ENCODE measurements at regions not wholly inside any gene's neighbourhood (a gene's known extent, or its start where the extent isn't known, plus 50 kb on each side); places are given as distances from the start of the nearest gene placed in this dataset.

GRCh38 chr15:72944565-72944964 lies 107.7 kb upstream of the NEO1 start:
- TF ChIP-seq EZH2phosphoT487 (IDR thresholded peaks at IDR 0.05; ENCODE audit: low read depth, severe bottlenecking, unreplicated experiment) (no peak), CTCF (IDR thresholded peaks at IDR 0.05; ENCODE audit: poor library complexity) (no peak), EZH2 (IDR thresholded peaks at IDR 0.05; ENCODE audit: borderline replicate concordance) (no peak)
- Histone ChIP-seq H3K4me3 (no peak overlapping the region), H3K27ac (no peak overlapping the region), H2AFZ (no peak overlapping the region), H3K4me1 (ENCODE audit: insufficient read depth) (no peaks in the 10 kb centered on the region), H3K9me2 (replicated peaks; ENCODE audit: insufficient read depth) (no peaks in the 10 kb centered on the region), H3K36me3 (replicated peaks; ENCODE audit: insufficient read depth, low read depth) (no peaks in the 10 kb centered on the region), H3K9me3 (ENCODE audit: low read depth) (no peaks in the 10 kb centered on the region), H3K4me2 (no peak overlapping the region), H3K79me2 (no peaks in the 10 kb centered on the region), H4K20me1 (ENCODE audit: insufficient read depth, poor library complexity, severe bottlenecking) (no peaks in the 10 kb centered on the region), H3K27me3 (no peaks in the 10 kb centered on the region)
- WGBS (ENCODE audit: low lambda C conversion rate, missing lambda C conversion rate): 84% methylated on average over 2 of the region's 2 CpGs
- no peak for DNase-seq (ENCODE audit: low spot score)

DNA sequence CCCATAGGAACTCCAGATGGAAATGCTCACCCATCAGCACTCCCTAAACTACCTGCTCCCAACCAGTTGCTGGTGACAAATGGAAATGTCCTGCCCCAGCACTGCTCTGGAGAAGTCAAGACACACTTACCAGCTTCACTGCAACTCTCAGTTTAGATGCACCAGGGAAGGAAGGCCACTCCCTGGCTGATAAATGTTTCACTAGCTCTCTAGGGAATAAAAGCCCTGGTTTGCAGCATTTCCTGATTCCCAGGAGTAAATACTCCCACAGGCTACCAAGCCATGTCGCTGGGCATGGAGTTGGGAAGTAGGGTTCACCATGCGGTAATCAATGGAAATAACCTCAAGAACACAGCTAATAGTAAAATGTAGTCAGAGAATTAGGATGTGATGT lies 112.0 kb upstream of the NEO1 start:
- H3K27ac ChIP-seq: no peak overlapping the region
- H4K20me1 ChIP-seq (ENCODE audit: insufficient read depth, poor library complexity, severe bottlenecking): no peaks in the 10 kb centered on the region
- DNase-seq (ENCODE audit: low spot score): no peak
- TF ChIP-seq EZH2 (IDR thresholded peaks at IDR 0.05; ENCODE audit: borderline replicate concordance) (no peak), CTCF (IDR thresholded peaks at IDR 0.05; ENCODE audit: poor library complexity) (no peak), EZH2phosphoT487 (IDR thresholded peaks at IDR 0.05; ENCODE audit: low read depth, severe bottlenecking, unreplicated experiment) (no peak)
- no peaks in the 10 kb centered on the region for H3K9me3 ChIP-seq (ENCODE audit: low read depth)
- H3K4me1 ChIP-seq (ENCODE audit: insufficient read depth): no peaks in the 10 kb centered on the region
- H3K27me3 ChIP-seq: no peaks in the 10 kb centered on the region
- no peaks in the 10 kb centered on the region for H3K79me2 ChIP-seq
- WGBS (ENCODE audit: low lambda C conversion rate, missing lambda C conversion rate): 95% methylated on average over 2 of the region's 2 CpGs
- H2AFZ ChIP-seq: no peak overlapping the region
- H3K4me2 ChIP-seq: no peak overlapping the region
- H3K9me2 ChIP-seq (replicated peaks; ENCODE audit: insufficient read depth): no peaks in the 10 kb centered on the region
- H3K36me3 ChIP-seq (replicated peaks; ENCODE audit: insufficient read depth, low read depth): no peaks in the 10 kb centered on the region
- no peak overlapping the region for H3K4me3 ChIP-seq

- H3K4me2 ChIP-seq: no peak overlapping the region
- no peaks in the 10 kb centered on the region for H3K9me2 ChIP-seq (replicated peaks; ENCODE audit: insufficient read depth)
- H3K36me3 ChIP-seq (replicated peaks; ENCODE audit: insufficient read depth, low read depth): no peaks in the 10 kb centered on the region
- no peaks in the 10 kb centered on the region for H3K4me1 ChIP-seq (ENCODE audit: insufficient read depth)
- no peaks in the 10 kb centered on the region for H4K20me1 ChIP-seq (ENCODE audit: insufficient read depth, poor library complexity, severe bottlenecking)
- DNase-seq (ENCODE audit: low spot score): no peak
- H3K27ac ChIP-seq: no peak overlapping the region
- H3K27me3 ChIP-seq: no peaks in the 10 kb centered on the region
- no peaks in the 10 kb centered on the region for H3K9me3 ChIP-seq (ENCODE audit: low read depth)
- 69% methylated on average over 5 of the region's 5 CpGs for WGBS (ENCODE audit: low lambda C conversion rate, missing lambda C conversion rate)
- no peaks in the 10 kb centered on the region for H3K79me2 ChIP-seq
- TF ChIP-seq EZH2 (IDR thresholded peaks at IDR 0.05; ENCODE audit: borderline replicate concordance) (no peak), EZH2phosphoT487 (IDR thresholded peaks at IDR 0.05; ENCODE audit: low read depth, severe bottlenecking, unreplicated experiment) (no peak), CTCF (IDR thresholded peaks at IDR 0.05; ENCODE audit: poor library complexity) (no peak)
- H3K4me3 ChIP-seq: no peak overlapping the region
- no peak overlapping the region for H2AFZ ChIP-seq
Measured at GRCh38 chr15:72939514-72940228, 112.6 kb upstream of the NEO1 start.

All from hepatocyte (in vitro differentiated cells).